BLaER1 (cell line): ENCODE measurements at regions not wholly inside any gene's neighbourhood (a gene's known extent, or its start where the extent isn't known, plus 50 kb on each side); places are given as distances from the start of the nearest gene placed in this dataset.

Experiments
- H3K27ac ChIP-seq: shearing (Covaris generic); formaldehyde crosslinking; 2 replicates; pipeline ENCODE4 v1.8.1; 2022
- H3K27me3 ChIP-seq: shearing (Covaris generic); formaldehyde crosslinking; 2 replicates; pipeline ENCODE4 v1.8.1; 2022
- H3K36me3 ChIP-seq: shearing (Covaris generic); formaldehyde crosslinking; 2 replicates; pipeline ENCODE4 v1.8.1; 2022
- H3K4me1 ChIP-seq: shearing (Covaris generic); formaldehyde crosslinking; 2 replicates; pipeline ENCODE4 v1.8.1; 2022
- H3K4me2 ChIP-seq: shearing (Covaris generic); formaldehyde crosslinking; 2 replicates; pipeline ENCODE4 v1.8.1; 2022
- H3K4me3 ChIP-seq: shearing (Covaris generic); formaldehyde crosslinking; 2 replicates; pipeline ENCODE4 v1.8.1; 2022
- H3K9ac ChIP-seq: shearing (Covaris generic); formaldehyde crosslinking; 2 replicates; pipeline ENCODE4 v1.8.1; 2022
- H3K9me3 ChIP-seq: shearing (Covaris generic); formaldehyde crosslinking; 2 replicates; pipeline ENCODE4 v1.8.1; 2022
- H4K20me1 ChIP-seq: shearing (Covaris generic); formaldehyde crosslinking; 2 replicates; pipeline ENCODE4 v1.8.1; 2022
- Cebpa-rat ChIP-seq: shearing (Covaris generic); IDR thresholded peaks from 2 replicates; pipeline ENCODE4 v1.8.1; 2022

GRCh38 chr13:81987159-81987558 is 1646.2 kb upstream of the SPRY2 start:
- no peak for TF ChIP-seq Cebpa-rat
- H3K9ac ChIP-seq, result no peak overlapping the region
- no peak overlapping the region for H3K4me2 ChIP-seq

GRCh38 chr13:81986308-81986707 is 1645.4 kb upstream of the SPRY2 start:
- no peak for TF ChIP-seq Cebpa-rat
- no peaks in the 10 kb centered on the region for H3K4me1 ChIP-seq
- no peak overlapping the region for H3K27ac ChIP-seq
- no peaks in the 10 kb centered on the region for H3K9me3 ChIP-seq
- no peaks in the 10 kb centered on the region for H3K36me3 ChIP-seq
- H3K4me3 ChIP-seq, result no peak overlapping the region
- H3K4me2 ChIP-seq, result no peak overlapping the region
- H3K9ac ChIP-seq, result no peak overlapping the region
- H4K20me1 ChIP-seq, result no peaks in the 10 kb centered on the region
- no peaks in the 10 kb centered on the region for H3K27me3 ChIP-seq

More at GRCh38 chr13:81987159-81987558, 1646.2 kb upstream of the SPRY2 start:
- H3K36me3 ChIP-seq, result no peaks in the 10 kb centered on the region
- no peaks in the 10 kb centered on the region for H3K27me3 ChIP-seq
- H3K27ac ChIP-seq, result no peak overlapping the region
- no peak overlapping the region for H3K4me3 ChIP-seq
- no peaks in the 10 kb centered on the region for H3K9me3 ChIP-seq
- no peaks in the 10 kb centered on the region for H3K4me1 ChIP-seq
- no peaks in the 10 kb centered on the region for H4K20me1 ChIP-seq

DNA sequence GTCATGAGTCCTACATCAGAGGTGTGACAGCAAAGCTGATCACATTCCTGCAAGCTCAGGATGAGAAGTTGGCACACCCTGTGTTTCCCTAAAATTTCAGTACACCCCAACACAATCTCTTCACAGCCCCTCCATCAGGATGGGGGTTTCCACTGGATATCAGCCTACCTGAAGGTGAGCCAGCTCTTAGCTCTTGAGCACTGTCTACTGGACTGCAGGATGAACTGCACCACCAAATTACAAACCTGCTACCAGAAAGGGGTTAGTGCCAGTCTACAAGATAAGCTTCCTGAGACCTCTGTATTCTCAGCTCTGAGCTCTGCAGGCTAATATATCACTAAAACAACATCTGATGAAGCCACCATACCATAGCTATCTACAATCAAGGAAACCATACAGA is 1616.2 kb upstream of the SPRY2 start:
- H3K9ac ChIP-seq, result no peak overlapping the region
- H3K4me3 ChIP-seq, result no peak overlapping the region
- no peaks in the 10 kb centered on the region for H3K36me3 ChIP-seq
- H3K27ac ChIP-seq, result no peak overlapping the region
- no peaks in the 10 kb centered on the region for H3K4me1 ChIP-seq
- H3K4me2 ChIP-seq, result no peak overlapping the region
- TF ChIP-seq Cebpa-rat, result no peak
- H4K20me1 ChIP-seq, result no peaks in the 10 kb centered on the region
- H3K27me3 ChIP-seq, result no peaks in the 10 kb centered on the region
- H3K9me3 ChIP-seq, result no peaks in the 10 kb centered on the region

DNA sequence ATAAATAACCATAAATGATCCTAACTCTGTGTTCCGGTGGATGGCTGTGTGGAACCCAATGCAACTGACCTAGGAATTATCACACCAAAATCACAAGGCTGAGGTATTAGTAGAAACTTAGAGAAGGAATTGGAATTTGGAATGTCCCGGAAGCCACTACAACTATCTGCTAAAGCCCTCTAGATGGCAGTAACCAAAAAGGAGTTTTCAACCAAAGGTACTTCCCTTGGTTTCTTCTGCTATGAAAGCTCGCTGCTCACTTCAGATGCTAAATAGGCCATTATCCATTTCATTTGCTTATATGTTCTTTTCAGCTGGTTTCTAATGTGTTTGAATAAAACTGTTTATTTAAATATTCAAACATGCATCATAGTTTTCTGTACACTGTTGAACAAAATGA is 1589.1 kb upstream of the SPRY2 start:
- no peak overlapping the region for H3K9ac ChIP-seq
- TF ChIP-seq Cebpa-rat, result no peak
- no peak overlapping the region for H3K27ac ChIP-seq

GRCh38 chr13:81927347-81927746 is 1586.4 kb upstream of the SPRY2 start:
- H3K36me3 ChIP-seq, result no peaks in the 10 kb centered on the region
- no peaks in the 10 kb centered on the region for H4K20me1 ChIP-seq
- H3K4me2 ChIP-seq, result no peak overlapping the region
- H3K9ac ChIP-seq, result no peak overlapping the region
- no peak for TF ChIP-seq Cebpa-rat
- no peak overlapping the region for H3K27ac ChIP-seq
- H3K4me3 ChIP-seq, result no peak overlapping the region
- no peaks in the 10 kb centered on the region for H3K4me1 ChIP-seq
- no peaks in the 10 kb centered on the region for H3K9me3 ChIP-seq
- H3K27me3 ChIP-seq, result no peaks in the 10 kb centered on the region

More for the DNA sequence above, 1589.1 kb upstream of the SPRY2 start:
- H3K4me2 ChIP-seq, result no peak overlapping the region
- H3K27me3 ChIP-seq, result no peaks in the 10 kb centered on the region
- H3K36me3 ChIP-seq, result no peaks in the 10 kb centered on the region
- no peak overlapping the region for H3K4me3 ChIP-seq
- H4K20me1 ChIP-seq, result no peaks in the 10 kb centered on the region
- no peaks in the 10 kb centered on the region for H3K4me1 ChIP-seq
- H3K9me3 ChIP-seq, result no peaks in the 10 kb centered on the region

GRCh38 chr13:81917810-81918209 is 1576.9 kb upstream of the SPRY2 start:
- TF ChIP-seq Cebpa-rat, result no peak
- H3K9ac ChIP-seq, result no peak overlapping the region
- no peak overlapping the region for H3K4me3 ChIP-seq
- no peaks in the 10 kb centered on the region for H3K4me1 ChIP-seq
- no peaks in the 10 kb centered on the region for H3K27me3 ChIP-seq
- no peak overlapping the region for H3K27ac ChIP-seq
- no peaks in the 10 kb centered on the region for H4K20me1 ChIP-seq
- H3K9me3 ChIP-seq, result no peaks in the 10 kb centered on the region
- H3K4me2 ChIP-seq, result no peak overlapping the region
- H3K36me3 ChIP-seq, result no peaks in the 10 kb centered on the region

DNA sequence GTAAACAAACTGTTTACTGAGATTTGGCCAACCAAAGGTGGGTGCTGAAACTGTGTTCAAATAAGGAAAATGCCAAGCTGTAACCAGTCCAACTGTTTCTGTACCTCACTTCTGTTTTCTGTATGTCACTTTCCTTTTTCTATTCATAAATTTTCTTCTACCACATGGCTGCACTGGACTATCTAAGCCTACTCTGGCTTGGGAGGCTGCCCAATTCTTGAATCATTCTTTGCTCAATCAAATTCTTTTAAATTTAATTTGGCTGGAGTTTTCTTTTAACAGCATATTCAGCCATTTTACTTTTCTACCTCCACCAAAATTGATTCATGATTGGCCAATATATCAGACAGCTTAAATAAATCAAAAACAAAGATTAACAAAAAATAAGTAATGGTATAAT is 1575.5 kb upstream of the SPRY2 start:
- TF ChIP-seq Cebpa-rat, result no peak
- no peak overlapping the region for H3K9ac ChIP-seq
- no peak overlapping the region for H3K27ac ChIP-seq
- H3K27me3 ChIP-seq, result no peaks in the 10 kb centered on the region
- no peaks in the 10 kb centered on the region for H3K36me3 ChIP-seq
- no peak overlapping the region for H3K4me3 ChIP-seq
- H3K9me3 ChIP-seq, result no peaks in the 10 kb centered on the region
- no peaks in the 10 kb centered on the region for H4K20me1 ChIP-seq
- no peaks in the 10 kb centered on the region for H3K4me1 ChIP-seq
- no peak overlapping the region for H3K4me2 ChIP-seq

DNA sequence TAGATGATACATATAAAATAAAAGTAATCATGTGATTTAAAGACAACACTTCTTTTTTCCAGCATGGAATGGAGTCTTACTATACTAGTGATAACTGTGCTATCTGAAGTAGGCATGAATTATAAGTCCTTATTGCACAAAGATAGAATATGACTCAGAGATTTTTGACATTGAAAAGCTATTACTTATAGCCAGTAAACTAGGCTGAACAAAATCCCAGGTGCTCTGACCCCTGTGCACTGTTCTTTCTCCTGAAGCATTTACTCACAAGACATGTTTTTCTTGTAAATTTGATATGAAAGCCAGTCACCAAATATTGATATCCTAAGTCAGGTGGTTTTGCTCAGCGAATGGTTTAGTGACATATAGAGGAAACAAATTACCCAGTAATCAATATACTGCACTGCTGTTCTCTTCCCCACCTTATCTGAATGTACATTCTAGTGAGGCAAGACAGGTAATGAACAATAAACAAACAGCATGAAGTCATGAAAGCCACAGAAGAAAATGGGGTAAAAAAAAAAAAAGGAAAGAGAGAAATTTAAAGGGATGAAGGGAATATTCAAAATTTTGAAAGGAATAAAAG is 1567.0 kb upstream of the SPRY2 start:
- Histone ChIP-seq H3K4me2 (no peak overlapping the region), H4K20me1 (no peaks in the 10 kb centered on the region), H3K27me3 (no peaks in the 10 kb centered on the region), H3K4me3 (no peak overlapping the region), H3K9me3 (no peaks in the 10 kb centered on the region), H3K36me3 (no peaks in the 10 kb centered on the region), H3K9ac (no peak overlapping the region), H3K27ac (no peak overlapping the region), H3K4me1 (no peaks in the 10 kb centered on the region)
- no peak for TF ChIP-seq Cebpa-rat

DNA sequence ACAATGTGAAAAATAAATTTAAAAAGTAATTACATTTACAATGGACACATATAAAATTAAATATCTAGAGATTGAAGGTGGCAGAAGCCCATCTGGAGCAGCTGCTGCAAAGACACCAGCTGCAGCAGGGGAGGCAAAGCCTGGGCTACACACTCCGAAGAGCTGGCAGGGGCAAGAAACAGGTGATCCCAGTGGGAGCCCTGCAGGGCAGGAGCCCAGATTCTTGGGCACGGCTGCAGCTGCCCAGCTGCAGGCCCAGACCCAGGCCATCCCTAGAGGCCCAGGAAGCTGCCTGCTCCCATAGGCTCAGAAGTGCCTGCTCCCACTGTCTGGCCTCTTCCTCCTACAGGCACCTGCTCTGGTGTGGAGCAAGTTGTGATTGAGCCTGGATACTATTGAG is 1547.9 kb upstream of the SPRY2 start:
- H3K36me3 ChIP-seq, result no peaks in the 10 kb centered on the region
- H3K4me2 ChIP-seq, result no peak overlapping the region
- TF ChIP-seq Cebpa-rat, result no peak
- no peaks in the 10 kb centered on the region for H3K4me1 ChIP-seq
- H3K4me3 ChIP-seq, result no peak overlapping the region
- H3K27me3 ChIP-seq, result no peaks in the 10 kb centered on the region
- no peak overlapping the region for H3K27ac ChIP-seq
- peaks cover 8% of the 10 kb centered on the region for H3K9me3 ChIP-seq
- no peak overlapping the region for H3K9ac ChIP-seq
- H4K20me1 ChIP-seq, result no peaks in the 10 kb centered on the region

GRCh38 chr13:81874681-81875661 is 1534.0 kb upstream of the SPRY2 start:
- Histone ChIP-seq H3K4me3 (no peak overlapping the region), H3K9ac (no peak overlapping the region), H3K4me2 (no peak overlapping the region), H3K36me3 (no peaks in the 10 kb centered on the region), H3K27ac (no peak overlapping the region), H3K27me3 (no peaks in the 10 kb centered on the region), H4K20me1 (no peaks in the 10 kb centered on the region), H3K9me3 (no peaks in the 10 kb centered on the region), H3K4me1 (no peaks in the 10 kb centered on the region)
- TF ChIP-seq Cebpa-rat, result no peak
